ENCODE measurements at regions not wholly inside any gene's neighbourhood (a gene's known extent, or its start where the extent isn't known, plus 50 kb on each side); places are given as distances from the start of the nearest gene placed in this dataset.
"Not testable (repeated sequence)": the region's sequence is repeated elsewhere in the genome, so short reads cannot be mapped to it uniquely, and the experiment has no call there.

DNA sequence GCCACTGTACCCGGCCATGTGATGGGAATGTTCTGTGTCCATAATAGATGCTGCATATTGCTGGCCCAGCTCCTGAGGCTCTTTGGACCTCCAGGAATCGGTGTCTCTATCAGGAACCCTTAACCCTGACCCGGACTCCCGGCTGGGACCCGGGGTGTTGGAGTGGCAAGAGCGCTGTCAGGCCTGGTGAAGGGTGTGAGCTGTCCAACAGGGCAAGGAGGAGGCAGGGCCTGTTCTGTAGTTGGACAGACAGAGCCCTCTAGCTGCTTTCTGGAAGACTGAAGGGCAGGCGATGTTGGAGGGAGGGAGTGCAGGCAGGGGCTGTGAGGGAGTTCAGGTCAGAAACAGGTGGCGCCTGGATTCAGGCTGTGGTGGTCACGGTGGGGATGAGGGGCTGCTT is 3082.3 kb downstream of the RPIA start:
- TF ChIP-seq, protein P1, sequence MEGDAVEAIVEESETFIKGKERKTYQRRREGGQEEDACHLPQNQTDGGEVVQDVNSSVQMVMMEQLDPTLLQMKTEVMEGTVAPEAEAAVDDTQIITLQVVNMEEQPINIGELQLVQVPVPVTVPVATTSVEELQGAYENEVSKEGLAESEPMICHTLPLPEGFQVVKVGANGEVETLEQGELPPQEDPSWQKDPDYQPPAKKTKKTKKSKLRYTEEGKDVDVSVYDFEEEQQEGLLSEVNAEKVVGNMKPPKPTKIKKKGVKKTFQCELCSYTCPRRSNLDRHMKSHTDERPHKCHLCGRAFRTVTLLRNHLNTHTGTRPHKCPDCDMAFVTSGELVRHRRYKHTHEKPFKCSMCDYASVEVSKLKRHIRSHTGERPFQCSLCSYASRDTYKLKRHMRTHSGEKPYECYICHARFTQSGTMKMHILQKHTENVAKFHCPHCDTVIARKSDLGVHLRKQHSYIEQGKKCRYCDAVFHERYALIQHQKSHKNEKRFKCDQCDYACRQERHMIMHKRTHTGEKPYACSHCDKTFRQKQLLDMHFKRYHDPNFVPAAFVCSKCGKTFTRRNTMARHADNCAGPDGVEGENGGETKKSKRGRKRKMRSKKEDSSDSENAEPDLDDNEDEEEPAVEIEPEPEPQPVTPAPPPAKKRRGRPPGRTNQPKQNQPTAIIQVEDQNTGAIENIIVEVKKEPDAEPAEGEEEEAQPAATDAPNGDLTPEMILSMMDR (IDR thresholded peaks at IDR 0.05): not testable (repeated sequence)
- not testable (repeated sequence) for TF ChIP-seq POLR2A (IDR thresholded peaks at IDR 0.05)
